Activated naive CD8-positive, alpha-beta T cell (primary cell): ENCODE measurements at regions not wholly inside any gene's neighbourhood (a gene's known extent, or its start where the extent isn't known, plus 50 kb on each side); places are given as distances from the start of the nearest gene placed in this dataset.

Experiments
- H3K27ac Mint-ChIP-seq: one replicate; pipeline ENCODE4 v1.8.0; 2021; ENCODE audit warnings: mixed read lengths
- H3K27me3 Mint-ChIP-seq: one replicate; pipeline ENCODE4 v1.8.0; 2021; ENCODE audit warnings: mixed read lengths
- H3K36me3 Mint-ChIP-seq: one replicate; pipeline ENCODE4 v1.8.0; 2021; ENCODE audit warnings: mixed read lengths
- H3K4me1 Mint-ChIP-seq: one replicate; pipeline ENCODE4 v1.8.0; 2021; ENCODE audit warnings: low read depth, mixed read lengths
- H3K4me3 Mint-ChIP-seq: one replicate; pipeline ENCODE4 v1.8.0; 2021; ENCODE audit warnings: mild to moderate bottlenecking, mixed read lengths
- H3K9me3 Mint-ChIP-seq: one replicate; pipeline ENCODE4 v1.8.0; 2021; ENCODE audit warnings: low read depth, mixed read lengths

- Mint-ChIP-seq H3K4me3 (no peak overlapping the region), H3K27ac (no peak overlapping the region), H3K36me3 (no peaks in the 10 kb centered on the region), H3K9me3 (no peaks in the 10 kb centered on the region), H3K27me3 (no peaks in the 10 kb centered on the region), H3K4me1 (no peaks in the 10 kb centered on the region)
Measured at GRCh38 chr9:126017758-126018157, 270.6 kb downstream of the PBX3 start.

GRCh38 chr9:126020836-126021235 lies 273.7 kb downstream of the PBX3 start:
- no peaks in the 10 kb centered on the region for H3K4me1 Mint-ChIP-seq
- no peaks in the 10 kb centered on the region for H3K27me3 Mint-ChIP-seq
- no peak overlapping the region for H3K27ac Mint-ChIP-seq

GRCh38 chr9:126023962-126024361 lies 276.8 kb downstream of the PBX3 start:
- H3K27me3 Mint-ChIP-seq: no peaks in the 10 kb centered on the region
- H3K36me3 Mint-ChIP-seq: no peaks in the 10 kb centered on the region
- no peaks in the 10 kb centered on the region for H3K4me1 Mint-ChIP-seq
- no peak overlapping the region for H3K27ac Mint-ChIP-seq
- H3K4me3 Mint-ChIP-seq: no peak overlapping the region
- H3K9me3 Mint-ChIP-seq: no peaks in the 10 kb centered on the region

More at GRCh38 chr9:126020836-126021235, 273.7 kb downstream of the PBX3 start:
- Mint-ChIP-seq H3K4me3 (no peak overlapping the region), H3K36me3 (no peaks in the 10 kb centered on the region), H3K9me3 (no peaks in the 10 kb centered on the region)

- H3K27ac Mint-ChIP-seq: no peak overlapping the region
- no peaks in the 10 kb centered on the region for H3K36me3 Mint-ChIP-seq
- no peaks in the 10 kb centered on the region for H3K4me1 Mint-ChIP-seq
- H3K9me3 Mint-ChIP-seq: no peaks in the 10 kb centered on the region
- H3K27me3 Mint-ChIP-seq: no peaks in the 10 kb centered on the region
- H3K4me3 Mint-ChIP-seq: no peak overlapping the region
Measured at GRCh38 chr9:126024581-126025230, 277.5 kb downstream of the PBX3 start.

- Mint-ChIP-seq H3K4me3 (no peak overlapping the region), H3K36me3 (no peaks in the 10 kb centered on the region), H3K27ac (no peak overlapping the region)
Measured at GRCh38 chr9:126025991-126026390, 278.8 kb downstream of the PBX3 start.

GRCh38 chr9:126027566-126027965 lies 280.4 kb downstream of the PBX3 start:
- no peak overlapping the region for H3K4me3 Mint-ChIP-seq
- peaks cover 1% of the 10 kb centered on the region for H3K27me3 Mint-ChIP-seq
- no peaks in the 10 kb centered on the region for H3K36me3 Mint-ChIP-seq
- no peaks in the 10 kb centered on the region for H3K4me1 Mint-ChIP-seq
- no peak overlapping the region for H3K27ac Mint-ChIP-seq
- no peaks in the 10 kb centered on the region for H3K9me3 Mint-ChIP-seq

More at GRCh38 chr9:126025991-126026390, 278.8 kb downstream of the PBX3 start:
- Mint-ChIP-seq H3K4me1 (no peaks in the 10 kb centered on the region), H3K9me3 (no peaks in the 10 kb centered on the region), H3K27me3 (no peaks in the 10 kb centered on the region)

GRCh38 chr9:126028746-126029145 lies 281.6 kb downstream of the PBX3 start:
- H3K9me3 Mint-ChIP-seq: no peaks in the 10 kb centered on the region
- H3K27me3 Mint-ChIP-seq: peaks cover 1% of the 10 kb centered on the region
- H3K27ac Mint-ChIP-seq: no peak overlapping the region
- no peaks in the 10 kb centered on the region for H3K36me3 Mint-ChIP-seq
- no peak overlapping the region for H3K4me3 Mint-ChIP-seq
- no peaks in the 10 kb centered on the region for H3K4me1 Mint-ChIP-seq

GRCh38 chr9:126030716-126031115 lies 283.5 kb downstream of the PBX3 start:
- H3K9me3 Mint-ChIP-seq: no peaks in the 10 kb centered on the region
- no peaks in the 10 kb centered on the region for H3K36me3 Mint-ChIP-seq
- H3K27me3 Mint-ChIP-seq: peaks cover 3% of the 10 kb centered on the region
- no peak overlapping the region for H3K4me3 Mint-ChIP-seq
- H3K27ac Mint-ChIP-seq: no peak overlapping the region
- H3K4me1 Mint-ChIP-seq: no peaks in the 10 kb centered on the region

- H3K9me3 Mint-ChIP-seq: no peaks in the 10 kb centered on the region
- no peaks in the 10 kb centered on the region for H3K36me3 Mint-ChIP-seq
- H3K4me3 Mint-ChIP-seq: no peak overlapping the region
- peaks cover 3% of the 10 kb centered on the region for H3K27me3 Mint-ChIP-seq
- H3K4me1 Mint-ChIP-seq: no peaks in the 10 kb centered on the region
- no peak overlapping the region for H3K27ac Mint-ChIP-seq
Measured at GRCh38 chr9:126031116-126031515, 283.9 kb downstream of the PBX3 start.

- Mint-ChIP-seq H3K27ac (no peak overlapping the region), H3K27me3 (peaks cover 3% of the 10 kb centered on the region), H3K4me1 (no peaks in the 10 kb centered on the region), H3K36me3 (no peaks in the 10 kb centered on the region), H3K4me3 (no peak overlapping the region), H3K9me3 (no peaks in the 10 kb centered on the region)
Measured at GRCh38 chr9:126032135-126032534, 285.0 kb downstream of the PBX3 start.

GRCh38 chr9:126033318-126033717 lies 286.1 kb downstream of the PBX3 start:
- no peaks in the 10 kb centered on the region for H3K36me3 Mint-ChIP-seq
- H3K27me3 Mint-ChIP-seq: peaks cover 3% of the 10 kb centered on the region
- no peaks in the 10 kb centered on the region for H3K9me3 Mint-ChIP-seq
- no peak overlapping the region for H3K27ac Mint-ChIP-seq
- H3K4me1 Mint-ChIP-seq: no peaks in the 10 kb centered on the region
- no peak overlapping the region for H3K4me3 Mint-ChIP-seq

GRCh38 chr9:126033956-126034355 lies 286.8 kb downstream of the PBX3 start:
- H3K27me3 Mint-ChIP-seq: peaks cover 3% of the 10 kb centered on the region
- no peaks in the 10 kb centered on the region for H3K9me3 Mint-ChIP-seq
- H3K4me1 Mint-ChIP-seq: no peaks in the 10 kb centered on the region
- no peak overlapping the region for H3K27ac Mint-ChIP-seq
- no peak overlapping the region for H3K4me3 Mint-ChIP-seq
- no peaks in the 10 kb centered on the region for H3K36me3 Mint-ChIP-seq

- Mint-ChIP-seq H3K9me3 (peaks cover 7% of the 10 kb centered on the region), H3K36me3 (no peaks in the 10 kb centered on the region), H3K27ac (no peak overlapping the region), H3K27me3 (peaks cover 5% of the 10 kb centered on the region), H3K4me3 (no peak overlapping the region), H3K4me1 (no peaks in the 10 kb centered on the region)
Measured at GRCh38 chr9:126036881-126037291, 289.7 kb downstream of the PBX3 start.

GRCh38 chr9:126038790-126039189 lies 287.8 kb upstream of the MVB12B start:
- H3K4me1 Mint-ChIP-seq: no peaks in the 10 kb centered on the region
- no peak overlapping the region for H3K27ac Mint-ChIP-seq
- peaks cover 4% of the 10 kb centered on the region for H3K27me3 Mint-ChIP-seq
- H3K9me3 Mint-ChIP-seq: peaks cover 10% of the 10 kb centered on the region
- H3K4me3 Mint-ChIP-seq: no peak overlapping the region
- no peaks in the 10 kb centered on the region for H3K36me3 Mint-ChIP-seq

- peaks cover 3% of the 10 kb centered on the region for H3K36me3 Mint-ChIP-seq
- H3K4me3 Mint-ChIP-seq: no peak overlapping the region
- no peak overlapping the region for H3K27ac Mint-ChIP-seq
- peaks cover 10% of the 10 kb centered on the region for H3K9me3 Mint-ChIP-seq
- no peaks in the 10 kb centered on the region for H3K4me1 Mint-ChIP-seq
- H3K27me3 Mint-ChIP-seq: peaks cover 7% of the 10 kb centered on the region
Measured at GRCh38 chr9:126043681-126044080, 282.9 kb upstream of the MVB12B start.

GRCh38 chr9:126049088-126049487 lies 277.5 kb upstream of the MVB12B start:
- Mint-ChIP-seq H3K36me3 (peaks cover 3% of the 10 kb centered on the region), H3K4me3 (no peak overlapping the region), H3K9me3 (no peaks in the 10 kb centered on the region), H3K27me3 (peaks cover 9% of the 10 kb centered on the region), H3K27ac (no peak overlapping the region), H3K4me1 (no peaks in the 10 kb centered on the region)
